Nephron (organoid): ENCODE measurements at regions not wholly inside any gene's neighbourhood (a gene's known extent, or its start where the extent isn't known, plus 50 kb on each side); places are given as distances from the start of the nearest gene placed in this dataset.

Experiments used
- H3K27ac Mint-ChIP-seq, 3 experiments: 2 replicates each; pipeline ENCODE4 v1.8.0; 2020; ENCODE audit warnings: mixed read lengths in 3 of 3, mild to moderate bottlenecking in 2 of 3, moderate library complexity in 1 of 3
- H3K27me3 Mint-ChIP-seq: 2 replicates; pipeline ENCODE4 v1.8.0; 2021; ENCODE audit warnings: low read depth, mild to moderate bottlenecking, moderate library complexity, mixed read lengths
- H3K36me3 Mint-ChIP-seq: 2 replicates; pipeline ENCODE4 v1.8.0; 2020; ENCODE audit warnings: low read depth, mixed read lengths
- H3K4me1 Mint-ChIP-seq: 2 replicates; pipeline ENCODE4 v1.8.0; 2020; ENCODE audit warnings: mixed read lengths
- H3K4me3 Mint-ChIP-seq, 3 experiments: 2 replicates each; pipeline ENCODE4 v1.8.0; 2020; ENCODE audit warnings: mild to moderate bottlenecking in 3 of 3, mixed read lengths in 3 of 3, moderate library complexity in 2 of 3
- H3K9me3 Mint-ChIP-seq: 2 replicates; pipeline ENCODE4 v1.8.0; 2020; ENCODE audit warnings: mixed read lengths
- CTCF ChIP-seq, 3 experiments: fragments of 200-600 bp; sonication (generic); IDR thresholded peaks; one replicate each; pipeline ENCODE4 v1.5.0; 2021; ENCODE audit warnings: antibody characterized with exemption in 3 of 3; ENCODE audit not compliant: unreplicated experiment in 3 of 3

GRCh38 chr5:118533923-118534322 lies 454.4 kb downstream of the DTWD2 start:
- Mint-ChIP-seq H3K4me3 (no peak overlapping the region), H3K36me3 (no peaks in the 10 kb centered on the region), H3K9me3 (no peaks in the 10 kb centered on the region), H3K27ac (no peak overlapping the region), H3K4me1 (no peaks in the 10 kb centered on the region), H3K27me3 (no peaks in the 10 kb centered on the region)
- no peak for TF ChIP-seq CTCF (IDR thresholded peaks at IDR 0.05; ENCODE audit: unreplicated experiment in 3 of 3)

- TF ChIP-seq CTCF (IDR thresholded peaks at IDR 0.05; ENCODE audit: unreplicated experiment in 3 of 3): no peak
- Mint-ChIP-seq H3K4me1 (no peaks in the 10 kb centered on the region), H3K27me3 (no peaks in the 10 kb centered on the region), H3K9me3 (no peaks in the 10 kb centered on the region), H3K36me3 (no peaks in the 10 kb centered on the region), H3K27ac (no peak overlapping the region), H3K4me3 (no peak overlapping the region)
Measured at GRCh38 chr5:118533156-118533555, 455.2 kb downstream of the DTWD2 start.

- no peaks in the 10 kb centered on the region for H3K36me3 Mint-ChIP-seq
- no peak for TF ChIP-seq CTCF (IDR thresholded peaks at IDR 0.05; ENCODE audit: unreplicated experiment in 3 of 3)
- H3K27me3 Mint-ChIP-seq: no peaks in the 10 kb centered on the region
- no peak overlapping the region for H3K4me3 Mint-ChIP-seq
- H3K9me3 Mint-ChIP-seq: no peaks in the 10 kb centered on the region
- H3K27ac Mint-ChIP-seq: no peak overlapping the region
- no peaks in the 10 kb centered on the region for H3K4me1 Mint-ChIP-seq
Measured at GRCh38 chr5:118531276-118531675, 457.1 kb downstream of the DTWD2 start.

- Mint-ChIP-seq H3K36me3 (no peaks in the 10 kb centered on the region), H3K4me1 (no peaks in the 10 kb centered on the region), H3K4me3 (no peak overlapping the region), H3K27ac (no peak overlapping the region), H3K27me3 (no peaks in the 10 kb centered on the region), H3K9me3 (no peaks in the 10 kb centered on the region)
- no peak for TF ChIP-seq CTCF (IDR thresholded peaks at IDR 0.05; ENCODE audit: unreplicated experiment in 3 of 3)
Measured at GRCh38 chr5:118529361-118530144, 458.8 kb downstream of the DTWD2 start.

- no peaks in the 10 kb centered on the region for H3K36me3 Mint-ChIP-seq
- H3K27ac Mint-ChIP-seq: no peak overlapping the region
- no peak for TF ChIP-seq CTCF (IDR thresholded peaks at IDR 0.05; ENCODE audit: unreplicated experiment in 3 of 3)
- H3K4me1 Mint-ChIP-seq: no peaks in the 10 kb centered on the region
- H3K9me3 Mint-ChIP-seq: no peaks in the 10 kb centered on the region
- H3K4me3 Mint-ChIP-seq: no peak overlapping the region
- H3K27me3 Mint-ChIP-seq: peaks cover 3% of the 10 kb centered on the region
Measured at GRCh38 chr5:118522626-118523025, 465.7 kb downstream of the DTWD2 start.

GRCh38 chr5:118520771-118521415 lies 467.5 kb downstream of the DTWD2 start:
- H3K27me3 Mint-ChIP-seq: peaks cover 3% of the 10 kb centered on the region
- no peak for TF ChIP-seq CTCF (IDR thresholded peaks at IDR 0.05; ENCODE audit: unreplicated experiment in 3 of 3)
- H3K4me3 Mint-ChIP-seq: no peak overlapping the region
- H3K4me1 Mint-ChIP-seq: no peaks in the 10 kb centered on the region
- no peaks in the 10 kb centered on the region for H3K36me3 Mint-ChIP-seq
- H3K27ac Mint-ChIP-seq: no peak overlapping the region
- no peaks in the 10 kb centered on the region for H3K9me3 Mint-ChIP-seq
